ENCODE measurements at regions not wholly inside any gene's neighbourhood (a gene's known extent, or its start where the extent isn't known, plus 50 kb on each side); places are given as distances from the start of the nearest gene placed in this dataset.

- Mint-ChIP-seq H3K4me1 (ENCODE audit: low read depth in 2 of 2) (no peaks in the 10 kb centered on the region), H3K27me3 (peaks cover 31 to 34% of the 10 kb centered on the region in 2 donors), H3K36me3 (no peaks in the 10 kb centered on the region), H3K27ac (no peak overlapping the region), H3K9me3 (no peaks in the 10 kb centered on the region), H3K4me3 (no peak overlapping the region)
- no peak for DNase-seq (ENCODE audit: low spot score)
- ATAC-seq: no peak
Measured at GRCh38 chr9:87830446-87830845, 52.2 kb upstream of the SPATA31E1 start.

- Mint-ChIP-seq H3K9me3 (no peaks in the 10 kb centered on the region), H3K4me1 (ENCODE audit: low read depth in 2 of 2) (no peaks in the 10 kb centered on the region), H3K4me3 (no peak overlapping the region), H3K36me3 (no peaks in the 10 kb centered on the region), H3K27me3 (peaks cover 31 to 35% of the 10 kb centered on the region in 2 donors), H3K27ac (no peak overlapping the region)
- ATAC-seq: no peak
- DNase-seq (ENCODE audit: low spot score): no peak
Measured at GRCh38 chr9:87831159-87831558, 51.5 kb upstream of the SPATA31E1 start.
